ENCODE measurements at regions not wholly inside any gene's neighbourhood (a gene's known extent, or its start where the extent isn't known, plus 50 kb on each side); places are given as distances from the start of the nearest gene placed in this dataset.
"Not testable (repeated sequence)": the region's sequence is repeated elsewhere in the genome, so short reads cannot be mapped to it uniquely, and the experiment has no call there.

DNA sequence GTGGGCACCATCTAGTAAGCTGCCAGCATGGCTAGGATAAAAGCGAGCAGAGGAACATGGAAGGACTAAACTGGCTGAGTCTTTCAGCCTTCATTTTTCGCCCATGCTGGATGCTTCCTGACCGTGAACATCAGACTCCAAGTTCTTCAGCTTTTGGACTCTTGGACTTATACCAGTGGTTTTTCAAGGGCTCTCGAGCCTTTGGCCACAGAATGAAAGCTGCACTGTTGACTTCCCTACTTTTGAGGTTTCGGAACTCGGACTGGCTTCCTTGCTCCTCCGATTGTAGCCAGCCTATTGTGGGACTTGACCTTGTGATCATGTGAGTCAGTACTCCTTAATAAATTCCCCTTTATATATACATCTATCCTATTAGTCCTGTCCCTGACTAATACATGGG lies 785.1 kb upstream of the SLITRK6 start:
- no peak for DNase-seq

DNA sequence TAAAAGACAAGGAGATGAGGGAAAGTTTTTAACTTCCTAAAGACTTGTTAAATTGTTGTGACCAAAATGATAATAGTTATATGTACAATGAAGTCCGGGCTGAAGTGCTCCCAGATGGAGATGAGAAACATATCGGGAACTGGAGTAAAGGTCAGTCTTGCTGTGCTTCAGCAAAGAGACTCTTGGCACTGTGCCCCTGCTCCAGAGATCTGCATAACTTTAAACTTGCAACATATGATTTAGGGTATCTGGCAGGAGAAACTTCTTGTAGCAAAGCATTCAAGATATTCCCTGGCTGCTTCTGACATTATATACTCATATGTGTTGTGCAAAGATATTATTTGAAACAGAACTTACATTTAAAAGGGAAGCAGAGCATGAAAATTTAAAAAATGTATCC lies 786.6 kb upstream of the SLITRK6 start:
- no peak for DNase-seq

GRCh38 chr13:86591862-86592261 lies 792.6 kb upstream of the SLITRK6 start:
- DNase-seq: no peak

GRCh38 chr13:86601351-86601750 lies 802.1 kb upstream of the SLITRK6 start:
- no peak for DNase-seq

DNA sequence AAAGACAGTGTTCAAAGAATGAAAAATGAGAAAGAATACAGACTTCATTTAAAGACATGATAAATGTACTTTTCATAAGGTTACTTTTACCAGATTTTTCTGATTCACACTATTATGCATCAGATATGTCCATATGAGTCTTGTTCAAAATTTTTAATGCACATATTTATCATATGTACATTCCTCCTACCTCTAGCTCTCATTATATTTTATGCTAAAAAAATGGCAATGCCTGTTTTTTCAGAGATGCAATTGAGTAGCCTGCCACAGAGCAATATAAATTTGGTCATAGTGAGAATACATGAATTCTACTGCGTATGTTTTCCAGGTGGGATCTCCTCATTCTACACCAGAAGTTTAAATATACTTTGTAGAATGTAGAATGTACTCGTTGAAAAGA lies 807.0 kb upstream of the SLITRK6 start:
- no peak for DNase-seq

DNA sequence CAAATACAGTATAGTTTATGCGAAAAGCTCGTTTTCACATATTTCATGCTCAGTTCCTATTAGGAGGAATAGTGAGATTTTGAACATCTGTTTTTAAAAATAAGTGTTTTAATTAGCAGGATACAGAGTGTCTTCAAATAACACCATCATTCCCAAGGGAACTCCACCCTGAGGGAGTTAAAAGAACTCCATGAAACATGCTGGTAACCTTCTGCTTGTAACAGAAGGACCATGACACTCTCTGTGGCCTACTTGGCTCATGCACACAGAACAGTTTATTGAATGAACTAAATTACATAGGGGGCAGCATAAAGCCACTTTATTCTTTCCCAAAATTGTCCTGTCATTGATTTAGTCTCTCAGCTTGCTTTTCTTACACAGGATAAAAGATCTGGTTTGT lies 809.5 kb upstream of the SLITRK6 start:
- DNase-seq: no peak

DNA sequence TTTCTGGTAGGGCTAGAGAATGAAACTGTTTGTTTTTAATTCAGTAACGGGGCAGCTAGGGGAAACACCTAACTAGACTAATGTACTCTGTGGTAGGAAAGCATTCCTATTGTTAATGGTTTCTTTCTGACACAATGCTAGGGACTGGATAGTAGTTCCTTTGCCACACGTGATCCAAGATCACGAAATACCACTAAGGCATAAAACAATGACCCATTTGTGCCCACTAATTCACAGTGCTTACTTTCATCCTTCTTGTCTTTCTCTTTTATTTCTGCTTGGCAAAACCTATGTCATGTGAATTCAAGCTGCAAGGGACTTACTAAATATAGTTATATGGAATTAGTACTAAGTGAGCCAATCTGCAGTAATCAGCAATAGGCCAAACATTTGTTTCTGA lies 834.1 kb upstream of the SLITRK6 start:
- DNase-seq: no peak

GRCh38 chr13:86651171-86651570 lies 852.0 kb upstream of the SLITRK6 start:
- DNase-seq: not testable (repeated sequence)

DNA sequence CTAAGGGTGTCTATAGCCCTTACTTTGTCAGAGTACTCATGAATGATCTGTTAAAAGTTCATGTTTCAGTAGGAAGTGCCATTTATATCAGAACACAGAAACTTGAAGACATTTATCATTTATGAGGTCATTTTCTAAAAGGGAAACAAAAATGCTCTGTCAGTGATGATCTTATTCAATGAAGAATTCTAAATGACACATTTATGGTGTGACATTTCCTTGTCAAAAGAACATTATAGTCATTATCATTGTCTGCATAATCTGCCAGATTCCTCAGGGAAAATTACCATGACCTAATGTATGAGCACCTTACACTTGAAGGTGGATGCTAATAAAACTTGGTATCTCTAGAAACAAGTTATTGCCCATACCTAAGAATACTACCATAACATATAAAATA lies 853.8 kb upstream of the SLITRK6 start:
- no peak for DNase-seq

DNA sequence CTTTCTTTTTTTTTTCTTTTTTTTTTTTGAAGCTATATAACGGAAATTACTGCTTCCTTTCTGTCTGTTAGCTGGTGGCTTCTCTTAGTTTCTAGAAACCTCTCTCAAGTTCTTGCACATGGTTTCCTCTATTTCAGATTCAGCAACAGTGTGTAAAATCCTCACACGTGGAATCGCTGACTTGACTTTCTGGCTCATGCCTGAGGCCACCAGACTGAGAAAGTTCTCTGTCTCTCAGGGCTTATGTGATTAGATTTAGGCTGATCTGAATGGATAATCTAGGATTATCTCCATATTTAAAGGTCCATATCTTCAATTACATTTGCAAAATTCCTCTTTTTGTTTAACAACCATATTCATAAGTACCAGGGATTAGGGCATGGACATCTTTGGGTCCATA lies 856.3 kb upstream of the SLITRK6 start:
- no peak for DNase-seq

DNA sequence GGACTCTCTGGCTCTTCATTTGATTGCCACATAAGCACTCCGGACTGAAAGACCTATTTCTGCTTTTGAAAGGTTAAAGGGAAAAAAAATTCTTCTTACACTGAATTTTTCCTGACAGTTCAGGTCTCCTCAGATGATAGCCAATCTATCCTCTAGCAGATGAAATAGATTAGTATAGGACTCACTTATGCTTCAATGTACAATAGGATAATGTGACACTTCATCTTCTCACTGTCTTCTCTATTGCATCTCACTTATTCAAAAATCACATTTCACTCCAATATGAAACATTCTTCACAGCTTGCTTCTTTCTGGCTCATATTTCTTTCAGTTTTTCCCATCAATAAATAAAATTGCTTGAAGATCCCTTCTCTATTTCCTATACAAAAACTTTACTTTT lies 860.9 kb upstream of the SLITRK6 start:
- DNase-seq: no peak

DNA sequence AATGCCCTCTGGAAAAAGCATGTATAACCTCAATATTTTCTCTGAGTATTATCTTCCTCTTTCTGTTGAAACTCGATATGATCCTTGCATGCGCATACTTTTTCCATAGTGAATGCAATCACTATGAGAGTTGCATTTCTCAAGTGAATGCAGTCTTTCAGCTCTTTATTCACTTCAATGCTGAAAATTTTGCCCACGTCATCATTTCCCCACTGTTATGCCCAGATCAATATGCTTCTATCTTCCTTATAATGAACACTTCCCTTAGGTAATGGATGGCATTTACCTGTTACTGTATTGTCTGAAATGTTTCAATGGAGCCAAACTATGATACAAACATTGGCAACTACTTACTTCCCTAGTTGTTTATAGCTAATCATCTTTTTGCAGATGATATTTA lies 866.6 kb upstream of the SLITRK6 start:
- no peak for DNase-seq

- DNase-seq: no peak
Measured at GRCh38 chr13:86673931-86674431, 874.8 kb upstream of the SLITRK6 start.

DNA sequence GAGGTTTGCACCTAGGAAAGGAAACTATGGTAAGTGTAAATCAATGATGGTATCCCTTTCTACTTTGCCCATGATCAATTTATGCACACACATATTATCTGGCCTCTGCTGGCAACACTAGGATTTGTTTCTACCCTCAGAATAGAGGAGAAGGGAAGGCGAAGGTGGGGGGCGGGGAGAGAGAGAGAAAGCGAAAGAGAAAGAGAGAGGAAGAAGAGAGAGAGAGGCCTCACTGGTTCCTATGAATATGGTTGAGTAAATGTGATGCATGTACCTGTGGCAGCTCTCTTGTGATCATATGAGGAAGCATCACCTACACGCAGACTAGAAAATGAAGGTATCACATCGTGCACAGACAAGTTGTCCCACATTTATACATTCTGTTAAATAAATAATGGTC lies 882.0 kb upstream of the SLITRK6 start:
- no peak for DNase-seq

DNA sequence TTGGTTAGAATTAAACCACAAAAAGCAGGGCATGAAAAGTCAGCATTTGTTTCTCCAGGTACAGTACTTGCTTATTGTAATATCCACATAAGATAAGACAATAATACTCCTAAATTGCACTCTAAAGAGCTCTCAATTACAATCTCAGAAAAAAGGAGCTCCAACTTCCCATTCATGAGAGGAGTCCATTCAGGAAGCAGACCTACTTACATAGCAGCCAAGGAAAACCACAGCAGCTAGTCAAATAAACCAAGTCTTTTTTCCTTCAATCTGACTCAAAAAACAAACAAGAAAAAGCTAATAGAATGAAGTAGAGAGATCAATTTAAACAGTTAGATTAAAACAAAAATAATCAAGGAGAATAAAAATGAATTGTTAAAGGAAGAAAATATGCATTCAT lies 885.2 kb upstream of the SLITRK6 start:
- no peak for DNase-seq

- no peak for DNase-seq
Measured at GRCh38 chr13:86689911-86690310, 890.7 kb upstream of the SLITRK6 start.

DNA sequence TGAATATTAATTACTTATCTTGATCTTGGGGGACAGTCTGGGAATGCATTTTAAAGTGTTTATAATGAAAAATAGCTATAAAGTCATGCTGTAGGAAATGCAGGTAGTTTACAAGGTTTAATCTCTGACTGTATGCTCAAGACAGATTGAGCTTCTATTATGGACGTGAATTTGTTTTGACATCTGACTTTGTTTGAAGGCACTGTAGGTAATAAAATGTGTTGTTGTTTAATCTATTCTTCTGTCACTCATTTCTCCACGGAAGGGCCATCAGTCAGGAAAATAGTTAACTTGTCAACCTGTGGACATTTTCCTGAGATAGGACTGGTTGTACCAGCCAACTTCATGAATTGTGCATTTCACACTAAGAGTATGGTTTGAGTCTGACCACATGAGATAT lies 893.1 kb upstream of the SLITRK6 start:
- no peak for DNase-seq

GRCh38 chr13:86710013-86710412 lies 910.8 kb upstream of the SLITRK6 start:
- no peak for DNase-seq

- DNase-seq: no peak
Measured at GRCh38 chr13:86710896-86711295, 911.7 kb upstream of the SLITRK6 start.

GRCh38 chr13:86714495-86714894 lies 915.3 kb upstream of the SLITRK6 start:
- DNase-seq: no peak

DNA sequence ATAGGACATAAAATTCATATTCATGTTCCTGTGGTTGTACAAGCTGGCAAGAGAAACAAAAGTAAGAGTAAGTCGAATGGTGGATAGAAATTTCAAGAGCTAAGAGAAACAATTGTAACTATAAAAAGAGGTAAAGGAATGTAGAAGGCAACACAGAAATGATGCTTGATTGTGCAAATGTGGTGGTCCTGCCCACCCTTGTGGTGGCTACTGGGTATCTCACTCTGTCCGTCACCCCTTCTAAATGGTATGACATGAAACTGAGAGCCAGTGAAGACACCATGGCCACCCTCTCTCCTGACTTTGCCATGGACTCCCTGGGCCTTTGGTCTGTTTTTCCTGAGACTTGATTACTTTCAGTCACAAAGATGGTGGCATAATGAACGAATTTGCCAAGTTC lies 925.9 kb upstream of the SLITRK6 start:
- DNase-seq: no peak

GRCh38 chr13:86729206-86729605 lies 930.0 kb upstream of the SLITRK6 start:
- no peak for DNase-seq

GRCh38 chr13:86731987-86732386 lies 932.8 kb upstream of the SLITRK6 start:
- no peak for DNase-seq

- no peak for DNase-seq
Measured at GRCh38 chr13:86737334-86737932, 933.7 kb upstream of the SLITRK5 start.

- DNase-seq: no peak
Measured at GRCh38 chr13:86741762-86742285, 929.3 kb upstream of the SLITRK5 start.

All from 8988T (cell line).